ENCODE measurements at regions not wholly inside any gene's neighbourhood (a gene's known extent, or its start where the extent isn't known, plus 50 kb on each side); places are given as distances from the start of the nearest gene placed in this dataset.
"Not testable (repeated sequence)": the region's sequence is repeated elsewhere in the genome, so short reads cannot be mapped to it uniquely, and the experiment has no call there.

GRCh38 chr10:78341953-78342614 is 308.4 kb downstream of the RPS24 start:
- DNase-seq (ENCODE audit: low read depth) = no peak
- no peak overlapping the region for H3K4me3 ChIP-seq (ENCODE audit: low read depth, low read length)
- no peak for TF ChIP-seq CTCF (IDR thresholded peaks at IDR 0.05; ENCODE audit: insufficient read depth, low read depth, low read length, missing control alignments)

DNA sequence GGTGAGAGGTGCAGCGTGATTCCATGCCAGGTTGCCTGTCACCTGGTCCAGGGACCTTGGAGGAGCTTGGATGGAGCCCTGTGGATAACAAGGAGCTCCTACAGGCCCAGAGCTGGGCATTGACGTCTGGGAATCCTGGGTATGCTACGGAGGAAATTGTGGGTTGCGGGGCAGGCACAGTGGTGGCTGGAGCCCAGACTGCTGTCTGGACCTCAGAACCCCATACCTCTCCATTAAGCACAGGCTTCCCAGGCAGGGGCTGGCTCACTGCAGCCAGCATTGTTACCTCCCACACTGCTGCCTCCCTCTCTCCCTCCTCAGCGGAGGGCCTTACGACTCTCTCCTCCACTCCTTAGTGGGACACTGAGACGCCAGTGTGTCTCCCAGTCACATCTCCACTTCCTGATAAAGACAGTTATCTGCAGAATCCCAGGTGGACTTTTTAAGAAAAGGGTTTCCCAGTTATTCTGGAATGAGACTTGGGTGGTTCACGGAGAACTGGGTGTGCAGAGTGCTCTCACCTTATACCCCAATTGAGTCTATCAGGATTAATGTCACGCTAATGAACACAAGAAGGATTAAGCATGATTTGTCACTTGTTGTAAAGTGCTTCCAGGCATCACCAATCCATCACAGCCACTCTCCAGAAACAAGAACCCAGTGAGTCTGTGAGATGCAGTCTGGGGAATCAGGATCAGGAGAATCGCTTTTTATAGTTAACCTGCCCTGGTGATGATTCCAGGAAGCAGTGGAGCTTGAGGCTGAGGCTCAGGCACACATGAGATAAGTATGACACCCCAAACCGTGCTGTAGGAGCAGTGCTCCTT is 309.4 kb downstream of the RPS24 start:
- TF ChIP-seq CTCF (IDR thresholded peaks at IDR 0.05; ENCODE audit: insufficient read depth, low read depth, low read length, missing control alignments) = no peak
- no peak overlapping the region for H3K4me3 ChIP-seq (ENCODE audit: low read depth, low read length)
- no peak for DNase-seq (ENCODE audit: low read depth)

DNA sequence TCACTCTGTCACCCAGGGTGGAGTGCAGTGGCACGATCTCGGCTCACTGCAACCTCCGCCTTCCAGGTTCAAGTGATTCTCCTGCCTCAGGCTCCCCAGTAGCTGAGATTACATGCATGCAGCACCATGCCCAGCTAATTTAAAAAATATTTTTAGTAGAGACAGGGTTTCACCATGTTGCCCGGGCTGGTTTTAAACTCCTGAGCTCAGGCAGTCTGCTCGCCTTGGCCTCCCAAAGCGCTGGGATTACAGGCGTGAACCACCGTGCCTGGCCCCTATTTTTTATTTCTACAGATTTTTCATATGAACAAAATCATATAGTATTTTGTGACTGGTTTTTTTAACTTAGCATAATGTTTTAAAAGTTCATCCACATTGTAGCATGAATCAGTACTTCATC is 310.6 kb downstream of the RPS24 start:
- DNase-seq (ENCODE audit: low read depth); H3K4me3 ChIP-seq (ENCODE audit: low read depth, low read length): not testable (repeated sequence)

GRCh38 chr10:78345515-78345914 is 311.9 kb downstream of the RPS24 start:
- not testable (repeated sequence) for DNase-seq (ENCODE audit: low read depth); H3K4me3 ChIP-seq (ENCODE audit: low read depth, low read length)

- no peak overlapping the region for H3K4me3 ChIP-seq (ENCODE audit: low read depth, low read length)
- TF ChIP-seq CTCF (IDR thresholded peaks at IDR 0.05; ENCODE audit: insufficient read depth, low read depth, low read length, missing control alignments) = no peak
- no peak for DNase-seq (ENCODE audit: low read depth)
Measured at GRCh38 chr10:78346721-78347120, 313.1 kb downstream of the RPS24 start.

- TF ChIP-seq CTCF (IDR thresholded peaks at IDR 0.05; ENCODE audit: insufficient read depth, low read depth, low read length, missing control alignments) = no peak
- H3K4me3 ChIP-seq (ENCODE audit: low read depth, low read length) = no peak overlapping the region
Measured at GRCh38 chr10:78348411-78349164, 314.9 kb downstream of the RPS24 start.

GRCh38 chr10:78349165-78349516 is 315.5 kb downstream of the RPS24 start:
- no peak for TF ChIP-seq CTCF (IDR thresholded peaks at IDR 0.05; ENCODE audit: insufficient read depth, low read depth, low read length, missing control alignments)
- no peak overlapping the region for H3K4me3 ChIP-seq (ENCODE audit: low read depth, low read length)
- no peak for DNase-seq (ENCODE audit: low read depth)

More at GRCh38 chr10:78348411-78349164, 314.9 kb downstream of the RPS24 start:
- no peak for DNase-seq (ENCODE audit: low read depth)

Measured in GM12865 (cell line).